GM04504 (cell line): ENCODE measurements at regions not wholly inside any gene's neighbourhood (a gene's known extent, or its start where the extent isn't known, plus 50 kb on each side); places are given as distances from the start of the nearest gene placed in this dataset.
A peak's percentile ranks its signal among the peaks of the same experiment; 100 is the strongest.

Experiments used
- DNase-seq: peaks from one replicate; pipeline ENCODE4 v3.0.0-alpha.2; 2012; ENCODE audit warnings: low read depth

GRCh38 chr9:115367321-115367720 lies 249.4 kb upstream of the TNC start:
- DNase-seq: no peak

- DNase-seq: no peak
Observed at GRCh38 chr9:115367780-115368525, 250.0 kb upstream of the TNC start.

- DNase-seq: peak; percentile 53
Observed at GRCh38 chr9:115369322-115369957, 251.5 kb upstream of the TNC start.

GRCh38 chr9:115373000-115373709 lies 255.2 kb upstream of the TNC start:
- DNase-seq: peak; percentile 90

GRCh38 chr9:115373710-115374045 lies 255.7 kb upstream of the TNC start:
- DNase-seq: no peak

GRCh38 chr9:115374724-115375268 lies 256.8 kb upstream of the TNC start:
- DNase-seq: no peak

- no peak for DNase-seq
Observed at GRCh38 chr9:115378241-115378640, 260.3 kb upstream of the TNC start.

- DNase-seq: no peak
Observed at GRCh38 chr9:115378758-115379157, 260.8 kb upstream of the TNC start.

- DNase-seq: no peak
Observed at GRCh38 chr9:115379719-115380118, 261.8 kb upstream of the TNC start.

- DNase-seq: no peak
Observed at GRCh38 chr9:115382865-115383264, 264.9 kb upstream of the TNC start.

GRCh38 chr9:115385383-115386122 lies 267.6 kb upstream of the TNC start:
- DNase-seq: no peak

- DNase-seq: no peak
Observed at GRCh38 chr9:115386963-115387770, 269.2 kb upstream of the TNC start.

GRCh38 chr9:115391168-115391825 lies 273.3 kb upstream of the TNC start:
- no peak for DNase-seq

GRCh38 chr9:115393976-115394775 lies 276.2 kb upstream of the TNC start:
- no peak for DNase-seq

GRCh38 chr9:115395511-115396021 lies 277.6 kb upstream of the TNC start:
- DNase-seq: no peak

- DNase-seq: no peak
Observed at GRCh38 chr9:115396071-115396529, 278.1 kb upstream of the TNC start.

GRCh38 chr9:115397591-115398312 lies 279.8 kb upstream of the TNC start:
- DNase-seq: no peak

GRCh38 chr9:115398313-115398650 lies 280.3 kb upstream of the TNC start:
- DNase-seq: no peak

- DNase-seq: no peak
Observed at GRCh38 chr9:115398996-115399395, 281.0 kb upstream of the TNC start.
